SK-MEL-5 (cell line): ENCODE measurements at regions not wholly inside any gene's neighbourhood (a gene's known extent, or its start where the extent isn't known, plus 50 kb on each side); places are given as distances from the start of the nearest gene placed in this dataset.
"Not testable (repeated sequence)": the region's sequence is repeated elsewhere in the genome, so short reads cannot be mapped to it uniquely, and the experiment has no call there.

Source experiments
- DNase-seq: peaks from one replicate; pipeline ENCODE4 v3.0.0-alpha.2; 2016; ENCODE audit warnings: low read depth, low spot score
- in situ Hi-C: cut with HindIII; loops from 2 replicates; pipeline ENCODE4 v1.10.0; 2016; ENCODE audit warnings: low sequenced_read_pairs, high pct_unique_total_duplicates, low pct_unique_long_range_greater_than_20kb

GRCh38 chr22:11068406-11068805 lies 4459.6 kb upstream of the OR11H1 start:
- DNase-seq, in situ Hi-C loops: not testable (repeated sequence)
